CD4-positive, CD25-positive, alpha-beta regulatory T cell (primary cell): ENCODE measurements at regions not wholly inside any gene's neighbourhood (a gene's known extent, or its start where the extent isn't known, plus 50 kb on each side); places are given as distances from the start of the nearest gene placed in this dataset.

Experiments used
- ATAC-seq, 2 donors: fragments of 150-1000 bp; cut with Tn5 transposase; one replicate each; pipeline ENCODE4 v1.10.0; 2021; ENCODE audit warnings: low read depth in 2 of 2, moderate number of reproducible peaks in 2 of 2, moderate library complexity in 1 of 2
- DNase-seq, 3 donors: peaks; one replicate each; pipeline versions ENCODE4 v3.0.0 to v3.0.0-alpha.2; 2012 to 2022; ENCODE audit warnings: mixed read lengths in 1 of 3
- H3K27ac ChIP-seq: one replicate; pipeline ENCODE4 v1.7.0; 2013; ENCODE audit warnings: mild to moderate bottlenecking, low read length; ENCODE audit not compliant: insufficient read depth, poor library complexity, severe bottlenecking
- H3K27me3 ChIP-seq: one replicate; pipeline ENCODE4 v1.7.0; 2013; ENCODE audit warnings: low read length; ENCODE audit not compliant: control insufficient read depth, insufficient read depth
- H3K36me3 ChIP-seq: one replicate; pipeline ENCODE4 v1.7.0; 2013; ENCODE audit warnings: mild to moderate bottlenecking, low read length, moderate library complexity; ENCODE audit not compliant: control insufficient read depth, insufficient read depth
- H3K4me1 ChIP-seq: 2 replicates; pipeline ENCODE4 v1.7.0; 2013; ENCODE audit warnings: mild to moderate bottlenecking, low read length; ENCODE audit not compliant: insufficient read depth, control insufficient read depth, poor library complexity, severe bottlenecking
- H3K4me3 ChIP-seq: one replicate; pipeline ENCODE4 v1.7.0; 2013; ENCODE audit warnings: low read depth, mild to moderate bottlenecking, low read length, moderate library complexity
- H3K9me3 ChIP-seq, 2 experiments: 1 replicate in 1 of 2; 2 replicates in 1 of 2; pipeline ENCODE4 v1.7.0; 2013; ENCODE audit warnings: low read length in 2 of 2, mild to moderate bottlenecking in 1 of 2, moderate library complexity in 1 of 2; ENCODE audit not compliant: control insufficient read depth in 2 of 2
- H3K27ac Mint-ChIP-seq, 3 donors: one replicate each; pipeline ENCODE4 v1.8.0; 2020 to 2022; ENCODE audit warnings: mild to moderate bottlenecking in 3 of 3, mixed read lengths in 3 of 3, moderate library complexity in 2 of 3
- H3K27me3 Mint-ChIP-seq: one replicate; pipeline ENCODE4 v1.8.0; 2022; ENCODE audit warnings: mild to moderate bottlenecking, mixed read lengths
- H3K36me3 Mint-ChIP-seq: one replicate; pipeline ENCODE4 v1.8.0; 2020; ENCODE audit warnings: mixed read lengths
- H3K4me1 Mint-ChIP-seq, 4 donors: one replicate each; pipeline ENCODE4 v1.8.0; 2020 to 2022; ENCODE audit warnings: mixed read lengths in 4 of 4, mild to moderate bottlenecking in 1 of 4
- H3K4me3 Mint-ChIP-seq, 4 donors: one replicate each; pipeline ENCODE4 v1.8.0; 2020 to 2022; ENCODE audit warnings: mild to moderate bottlenecking in 4 of 4, mixed read lengths in 4 of 4, moderate library complexity in 3 of 4
- H3K9me3 Mint-ChIP-seq, 7 donors: one replicate each; pipeline ENCODE4 v1.8.0; 2020 to 2022; ENCODE audit warnings: mixed read lengths in 7 of 7, mild to moderate bottlenecking in 3 of 7, moderate library complexity in 2 of 7

DNA sequence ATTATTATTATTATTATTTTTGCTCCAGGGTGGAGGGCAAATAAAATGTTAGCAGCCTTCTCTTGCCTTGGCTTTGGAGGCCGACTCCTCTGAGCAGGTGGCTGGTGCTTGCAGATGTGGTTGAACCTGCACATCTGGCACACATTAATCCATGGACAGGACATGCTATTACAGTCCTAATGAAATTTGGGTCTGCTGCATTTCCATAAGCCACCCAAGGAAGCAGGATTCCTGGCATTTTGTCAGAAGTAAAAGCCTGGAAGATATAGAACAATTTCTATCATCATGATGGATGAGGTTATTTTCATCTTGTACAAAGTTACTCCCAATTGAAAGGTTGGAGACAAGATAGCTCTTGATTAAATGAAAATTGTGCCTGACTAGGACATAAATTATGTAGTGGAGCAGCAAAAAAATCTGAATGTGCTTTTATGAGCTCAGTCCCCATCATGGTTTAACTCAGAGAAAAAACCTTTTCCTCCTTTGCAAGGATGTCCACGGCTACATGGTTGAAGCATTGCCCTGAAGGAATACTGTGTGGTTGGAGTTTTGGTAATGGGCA, 130.9 kb upstream of the RGMA start:
- H3K4me3 ChIP-seq = no peak overlapping the region
- no peak for DNase-seq
- peaks cover 0 to 2% (median 0%) of the 10 kb centered on the region in 7 donors for H3K9me3 Mint-ChIP-seq
- peaks cover 13% of the 10 kb centered on the region for H3K27me3 Mint-ChIP-seq
- H3K4me1 Mint-ChIP-seq = no peaks in the 10 kb centered on the region
- no peaks in the 10 kb centered on the region for H3K4me1 ChIP-seq
- H3K27me3 ChIP-seq = no peaks in the 10 kb centered on the region
- no peak overlapping the region for H3K27ac ChIP-seq
- H3K27ac Mint-ChIP-seq = no peak overlapping the region
- H3K9me3 ChIP-seq = no peaks in the 10 kb centered on the region
- ATAC-seq = no peak
- H3K36me3 ChIP-seq = no peaks in the 10 kb centered on the region
- H3K4me3 Mint-ChIP-seq = no peak overlapping the region
- no peaks in the 10 kb centered on the region for H3K36me3 Mint-ChIP-seq

DNA sequence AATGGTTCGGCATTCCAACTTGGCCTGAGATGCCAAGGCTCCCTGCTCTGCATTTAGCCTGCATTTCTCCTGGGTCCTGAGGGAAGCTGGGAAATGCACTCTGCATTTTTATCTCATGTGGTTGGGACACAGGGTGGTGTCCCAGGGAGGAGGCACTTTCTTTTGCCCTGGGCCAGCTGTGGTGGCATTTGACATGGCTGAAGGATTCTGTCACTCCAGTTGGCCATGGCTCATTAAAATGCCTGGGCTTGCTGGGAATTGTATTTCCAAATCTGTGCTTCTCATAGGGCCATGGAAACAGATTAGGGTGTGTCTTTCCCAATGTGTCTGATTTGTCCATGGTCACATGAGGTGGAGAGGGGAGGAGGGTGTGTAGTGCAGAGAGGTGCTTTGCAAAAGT, 128.3 kb upstream of the RGMA start:
- Mint-ChIP-seq H3K27me3 (peaks cover 16% of the 10 kb centered on the region), H3K4me3 (no peak overlapping the region), H3K9me3 (peaks cover 0 to 2% (median 0%) of the 10 kb centered on the region in 7 donors), H3K4me1 (no peaks in the 10 kb centered on the region), H3K36me3 (no peaks in the 10 kb centered on the region), H3K27ac (no peak overlapping the region)
- H3K27ac ChIP-seq = no peak overlapping the region
- no peaks in the 10 kb centered on the region for H3K27me3 ChIP-seq
- DNase-seq (no peak), ATAC-seq (no peak)
- H3K36me3 ChIP-seq = no peaks in the 10 kb centered on the region
- H3K9me3 ChIP-seq = no peaks in the 10 kb centered on the region
- no peak overlapping the region for H3K4me3 ChIP-seq
- no peaks in the 10 kb centered on the region for H3K4me1 ChIP-seq

DNA sequence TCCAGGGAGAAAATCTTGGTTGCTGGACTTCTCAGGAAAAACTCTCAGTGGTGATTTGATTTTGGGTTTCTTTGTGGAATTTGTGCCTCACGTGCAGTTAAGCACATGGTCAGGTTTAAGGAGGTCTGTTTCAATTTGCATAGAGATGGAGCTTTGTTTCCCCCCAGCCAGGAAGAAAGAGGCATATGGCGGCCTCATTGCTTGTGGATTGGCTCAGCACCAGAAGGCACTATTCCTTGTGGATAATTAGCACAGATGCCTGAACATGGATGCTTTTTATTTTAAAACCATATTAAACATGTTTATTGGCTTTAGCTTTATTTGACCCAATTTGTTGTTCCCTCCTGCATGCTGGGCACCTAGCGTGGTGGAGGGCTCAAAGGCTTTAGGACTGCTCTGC, 125.1 kb upstream of the RGMA start:
- Histone ChIP-seq H3K27ac (no peak overlapping the region), H3K4me3 (no peak overlapping the region), H3K27me3 (no peaks in the 10 kb centered on the region), H3K36me3 (no peaks in the 10 kb centered on the region), H3K9me3 (no peaks in the 10 kb centered on the region), H3K4me1 (no peaks in the 10 kb centered on the region)
- H3K4me3 Mint-ChIP-seq = no peak overlapping the region
- peaks cover 0 to 2% (median 0%) of the 10 kb centered on the region in 7 donors for H3K9me3 Mint-ChIP-seq
- no peak overlapping the region for H3K27ac Mint-ChIP-seq
- H3K36me3 Mint-ChIP-seq = no peaks in the 10 kb centered on the region
- no peaks in the 10 kb centered on the region for H3K4me1 Mint-ChIP-seq
- no peak for ATAC-seq
- DNase-seq = no peak
- peaks cover 14% of the 10 kb centered on the region for H3K27me3 Mint-ChIP-seq

DNA sequence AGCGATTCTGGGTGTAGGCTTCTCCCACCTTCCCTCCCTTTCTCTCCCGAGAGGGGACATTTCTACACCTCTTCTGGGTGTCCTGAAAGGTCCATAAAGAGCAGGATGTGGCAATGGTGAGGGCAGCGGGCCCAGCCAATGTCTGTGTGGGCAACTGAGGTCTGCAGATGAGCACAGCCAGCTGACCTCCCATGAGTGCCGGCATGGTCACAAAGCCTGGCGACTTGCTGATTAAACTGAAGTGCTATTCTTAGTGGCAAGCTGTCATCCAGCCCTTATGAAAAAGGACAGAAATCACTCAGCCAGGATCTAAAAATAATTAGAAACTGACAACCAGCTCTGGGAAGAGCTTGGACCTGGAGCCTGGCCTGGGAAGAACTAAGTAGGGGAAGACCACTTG, 124.3 kb upstream of the RGMA start:
- H3K9me3 ChIP-seq = no peaks in the 10 kb centered on the region
- H3K36me3 Mint-ChIP-seq = no peaks in the 10 kb centered on the region
- H3K4me3 ChIP-seq = no peak overlapping the region
- peaks cover 10% of the 10 kb centered on the region for H3K27me3 Mint-ChIP-seq
- no peaks in the 10 kb centered on the region for H3K27me3 ChIP-seq
- DNase-seq (no peak), ATAC-seq (no peak)
- no peak overlapping the region for H3K27ac Mint-ChIP-seq
- H3K4me3 Mint-ChIP-seq = no peak overlapping the region
- no peaks in the 10 kb centered on the region for H3K36me3 ChIP-seq
- H3K27ac ChIP-seq = no peak overlapping the region
- peaks cover 0 to 2% (median 0%) of the 10 kb centered on the region in 7 donors for H3K9me3 Mint-ChIP-seq
- no peaks in the 10 kb centered on the region for H3K4me1 Mint-ChIP-seq
- no peaks in the 10 kb centered on the region for H3K4me1 ChIP-seq

DNA sequence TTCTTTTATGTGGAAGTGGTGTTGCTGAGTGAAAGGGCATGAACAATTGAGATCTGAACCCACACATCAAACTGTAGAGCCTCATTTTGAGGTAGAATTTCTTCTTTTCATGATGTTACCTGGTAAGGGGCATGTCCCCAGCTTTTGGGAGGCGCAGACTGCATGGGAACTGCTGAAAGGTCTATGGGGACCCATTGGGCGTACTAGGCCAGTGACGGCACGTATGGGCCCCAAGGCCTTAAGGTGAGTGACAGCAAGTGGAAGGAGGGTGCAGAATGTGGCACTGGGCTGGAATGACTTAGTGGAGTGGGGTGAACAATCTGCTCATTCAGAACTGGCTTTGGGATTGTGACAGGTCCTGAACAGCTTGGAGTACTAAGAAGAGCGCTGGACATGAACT, 123.6 kb upstream of the RGMA start:
- no peaks in the 10 kb centered on the region for H3K4me1 ChIP-seq
- Mint-ChIP-seq H3K4me1 (no peaks in the 10 kb centered on the region), H3K27me3 (peaks cover 10% of the 10 kb centered on the region), H3K4me3 (no peak overlapping the region), H3K36me3 (no peaks in the 10 kb centered on the region), H3K9me3 (no peaks in the 10 kb centered on the region), H3K27ac (no peak overlapping the region)
- H3K27me3 ChIP-seq = no peaks in the 10 kb centered on the region
- no peak overlapping the region for H3K4me3 ChIP-seq
- DNase-seq (no peak), ATAC-seq (no peak)
- no peaks in the 10 kb centered on the region for H3K9me3 ChIP-seq
- H3K27ac ChIP-seq = no peak overlapping the region
- no peaks in the 10 kb centered on the region for H3K36me3 ChIP-seq

DNA sequence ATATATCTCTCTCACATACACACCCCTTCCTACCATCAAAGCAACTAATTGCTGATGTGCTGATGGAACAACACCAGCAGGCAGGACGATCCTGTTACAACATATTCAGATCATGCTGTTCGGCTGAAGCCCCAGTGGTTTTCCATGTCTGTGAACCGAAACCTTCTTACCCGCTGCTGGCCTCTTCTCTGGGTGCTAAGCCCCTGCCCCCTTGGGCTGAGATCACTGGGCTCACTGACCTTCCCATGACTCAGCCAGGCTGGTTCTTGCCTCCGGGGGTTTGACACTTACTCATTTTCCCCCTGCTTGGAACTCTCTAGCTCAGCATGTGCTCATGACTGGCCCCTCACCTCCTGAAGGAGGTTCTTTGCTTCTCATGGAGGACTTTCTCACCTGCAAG, 122.0 kb upstream of the RGMA start:
- Histone ChIP-seq H3K4me1 (no peaks in the 10 kb centered on the region), H3K27me3 (no peaks in the 10 kb centered on the region), H3K9me3 (no peaks in the 10 kb centered on the region), H3K4me3 (no peak overlapping the region), H3K27ac (no peak overlapping the region), H3K36me3 (no peaks in the 10 kb centered on the region)
- Mint-ChIP-seq H3K27ac (no peak overlapping the region), H3K9me3 (no peaks in the 10 kb centered on the region), H3K4me3 (no peak overlapping the region), H3K4me1 (no peaks in the 10 kb centered on the region), H3K36me3 (no peaks in the 10 kb centered on the region), H3K27me3 (peaks cover 9% of the 10 kb centered on the region)
- ATAC-seq (no peak), DNase-seq (no peak)

DNA sequence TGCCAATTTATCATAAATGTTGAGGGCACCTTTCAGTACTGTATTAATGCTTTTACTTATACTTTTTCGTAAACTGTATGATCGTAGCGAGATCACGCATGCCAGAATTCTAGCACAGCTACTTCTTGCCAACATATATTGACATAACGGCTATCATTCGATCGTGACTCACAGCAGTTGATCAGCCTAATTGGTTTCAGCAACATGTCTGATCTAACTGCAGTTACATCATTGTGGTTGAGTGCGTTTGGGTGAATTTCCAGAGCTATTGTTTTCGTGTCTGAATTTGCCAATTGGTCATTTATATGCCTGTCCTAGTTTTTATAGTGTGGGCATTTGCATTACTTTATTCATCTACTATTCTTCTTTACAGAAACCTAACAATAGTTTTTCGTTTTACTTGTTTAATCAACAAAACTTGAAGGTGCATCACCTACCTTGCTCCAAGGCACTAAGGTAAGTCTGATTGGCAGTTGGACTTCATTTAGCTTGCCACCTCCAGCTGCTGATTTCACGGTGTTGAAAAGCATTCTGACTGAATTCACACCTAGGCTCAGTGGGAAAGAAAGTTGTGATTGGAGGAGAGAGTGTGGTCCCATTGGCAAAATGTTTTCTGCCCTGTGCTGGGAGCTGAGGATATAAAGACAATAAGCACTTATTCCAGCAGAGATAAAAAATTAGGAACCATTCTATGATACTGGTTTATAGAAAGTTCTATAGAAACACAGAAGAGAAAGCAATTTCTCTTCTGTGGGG, 120.9 kb upstream of the RGMA start:
- peaks cover 0 to 2% (median 0%) of the 10 kb centered on the region in 4 donors for H3K4me1 Mint-ChIP-seq
- no peaks in the 10 kb centered on the region for H3K36me3 Mint-ChIP-seq
- H3K9me3 Mint-ChIP-seq = peaks cover 0 to 1% (median 0%) of the 10 kb centered on the region in 7 donors
- H3K9me3 ChIP-seq = no peaks in the 10 kb centered on the region
- H3K36me3 ChIP-seq = no peaks in the 10 kb centered on the region
- H3K27me3 ChIP-seq = no peaks in the 10 kb centered on the region
- no peak overlapping the region for H3K27ac ChIP-seq
- no peak for ATAC-seq
- H3K4me1 ChIP-seq = no peaks in the 10 kb centered on the region
- H3K4me3 Mint-ChIP-seq = no peak overlapping the region
- no peak for DNase-seq
- H3K27ac Mint-ChIP-seq = no peak overlapping the region
- H3K4me3 ChIP-seq = no peak overlapping the region
- peaks cover 12% of the 10 kb centered on the region for H3K27me3 Mint-ChIP-seq

DNA sequence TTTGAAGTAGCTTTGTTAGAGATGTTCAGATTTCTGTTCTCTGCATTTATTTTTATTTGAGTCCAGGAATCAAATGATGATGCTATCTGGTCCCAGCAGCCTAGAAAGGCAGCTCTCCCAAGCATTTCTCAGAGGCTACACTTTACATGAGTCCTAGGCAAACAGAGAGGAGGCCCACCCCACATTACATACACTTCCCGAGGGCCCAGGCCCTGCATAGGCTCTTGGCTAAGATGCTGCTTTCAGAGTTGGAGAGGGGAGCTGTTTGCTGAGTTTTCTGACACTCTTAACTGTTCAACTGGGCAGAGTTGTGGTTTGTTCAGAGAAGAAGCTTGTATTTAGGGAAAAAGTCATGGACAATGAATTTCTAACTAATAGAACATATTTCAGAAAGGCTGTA, 117.9 kb upstream of the RGMA start:
- Histone ChIP-seq H3K4me1 (no peaks in the 10 kb centered on the region), H3K36me3 (no peaks in the 10 kb centered on the region), H3K27me3 (no peaks in the 10 kb centered on the region), H3K4me3 (no peak overlapping the region), H3K27ac (no peak overlapping the region), H3K9me3 (no peaks in the 10 kb centered on the region)
- Mint-ChIP-seq H3K27me3 (peaks cover 9% of the 10 kb centered on the region), H3K4me1 (peaks cover 0 to 2% (median 0%) of the 10 kb centered on the region in 4 donors), H3K36me3 (no peaks in the 10 kb centered on the region), H3K4me3 (no peak overlapping the region), H3K9me3 (peaks cover 0 to 4% (median 0%) of the 10 kb centered on the region in 7 donors), H3K27ac (no peak overlapping the region)
- ATAC-seq (no peak), DNase-seq (no peak)
